GDM1 (cell line): ENCODE measurements at regions not wholly inside any gene's neighbourhood (a gene's known extent, or its start where the extent isn't known, plus 50 kb on each side); places are given as distances from the start of the nearest gene placed in this dataset.

Experiments
- DNase-seq: peaks from one replicate; lab custom pipeline; 2025; lab: John Stamatoyannopoulos, UW

DNA sequence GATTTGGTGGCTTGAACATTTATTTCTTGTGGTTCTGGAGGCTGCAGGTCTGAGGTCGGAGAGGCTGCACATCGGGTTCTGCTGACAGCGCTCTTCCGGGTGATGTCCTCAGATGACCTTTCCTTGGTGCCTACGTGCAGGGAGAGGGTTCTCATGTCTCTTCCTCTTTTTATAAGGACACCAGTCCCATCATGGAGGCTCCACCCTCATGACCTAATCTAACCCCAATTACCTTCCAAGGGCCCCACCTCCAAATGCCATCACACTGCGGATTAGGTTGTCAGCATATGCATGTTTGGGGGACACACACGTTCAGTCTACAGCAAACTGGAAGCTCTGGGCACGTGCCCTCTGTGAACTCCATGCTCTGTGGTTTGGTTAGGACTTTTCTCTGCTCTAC is 338.6 kb downstream of the FGF9 start:
- DNase-seq = no peak

DNA sequence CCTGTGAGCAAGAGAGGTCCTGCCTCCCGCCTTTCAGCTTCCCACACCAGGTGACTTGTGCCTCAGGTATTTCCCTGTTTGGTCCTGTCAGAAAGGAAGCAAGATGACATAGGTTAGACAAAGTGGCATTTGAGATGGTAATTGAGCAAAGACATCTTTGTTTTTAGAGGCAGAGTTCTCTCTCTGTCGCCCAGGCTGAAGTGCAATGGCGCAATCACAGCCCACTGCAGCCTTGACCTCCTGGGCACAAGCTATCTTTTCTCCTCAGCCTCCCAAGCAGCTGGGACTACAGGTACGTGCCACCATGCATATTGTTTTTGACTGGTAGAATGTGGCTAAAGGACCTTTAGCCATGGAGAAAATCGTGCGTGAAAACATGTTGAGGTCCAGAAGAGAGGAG is 339.1 kb downstream of the FGF9 start:
- no peak for DNase-seq

DNA sequence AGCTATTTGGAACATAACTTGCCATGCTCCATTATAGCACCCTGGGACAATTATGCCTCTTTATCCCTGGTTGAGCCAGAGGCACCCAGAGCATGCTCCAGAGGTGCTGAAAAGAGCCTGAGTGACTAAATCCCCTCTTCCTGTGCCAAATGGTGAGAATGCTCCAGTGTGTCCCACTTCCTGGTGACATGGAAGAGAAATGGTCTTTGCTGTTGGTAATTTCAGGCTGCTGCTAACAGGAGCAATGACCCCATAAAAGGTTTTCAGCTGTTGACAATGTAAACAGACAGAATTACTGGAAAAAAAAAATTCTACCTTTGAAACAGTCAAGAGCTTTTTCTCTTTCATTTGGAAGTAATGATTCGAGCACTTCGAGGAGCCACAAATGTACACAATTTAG is 341.8 kb downstream of the FGF9 start:
- no peak for DNase-seq

DNA sequence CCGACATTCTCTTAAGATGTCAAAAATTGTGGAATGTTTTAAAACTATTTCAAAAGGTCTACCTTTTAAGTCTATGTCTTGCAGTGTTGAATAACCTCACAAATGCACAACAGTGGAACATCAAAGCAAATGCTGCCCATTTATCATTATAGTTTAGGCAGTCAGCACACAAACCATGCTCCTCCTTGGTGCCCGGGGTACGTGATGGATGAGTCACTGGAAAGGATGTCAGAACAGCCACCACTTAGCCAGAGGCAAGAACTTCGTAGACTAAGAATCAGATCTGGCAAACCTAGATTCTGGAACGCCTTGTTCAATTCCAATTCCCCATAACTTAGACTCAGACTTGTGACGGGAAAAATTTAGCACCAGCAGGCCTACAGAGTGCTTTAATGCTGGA is 343.6 kb downstream of the FGF9 start:
- no peak for DNase-seq

DNA sequence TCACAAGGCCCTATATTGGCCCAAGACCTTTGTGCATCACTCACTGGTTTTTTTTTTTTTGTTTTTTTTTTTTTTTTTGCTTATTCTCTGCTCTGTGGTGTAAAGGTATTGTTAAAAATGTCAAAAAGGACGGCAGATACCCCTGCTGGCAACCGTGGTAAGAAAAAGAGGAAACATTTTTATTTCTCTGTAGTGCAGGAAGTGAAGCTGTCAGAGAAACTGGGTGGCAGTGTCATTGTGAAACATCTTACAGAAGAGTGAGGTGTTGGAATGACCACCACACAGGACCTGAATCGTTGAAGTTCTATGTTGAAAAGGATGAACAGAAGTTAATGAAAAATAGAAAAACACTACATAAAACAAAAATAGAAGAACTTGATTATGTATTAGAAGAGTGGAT is 346.4 kb downstream of the FGF9 start:
- DNase-seq = peak; percentile 39

DNA sequence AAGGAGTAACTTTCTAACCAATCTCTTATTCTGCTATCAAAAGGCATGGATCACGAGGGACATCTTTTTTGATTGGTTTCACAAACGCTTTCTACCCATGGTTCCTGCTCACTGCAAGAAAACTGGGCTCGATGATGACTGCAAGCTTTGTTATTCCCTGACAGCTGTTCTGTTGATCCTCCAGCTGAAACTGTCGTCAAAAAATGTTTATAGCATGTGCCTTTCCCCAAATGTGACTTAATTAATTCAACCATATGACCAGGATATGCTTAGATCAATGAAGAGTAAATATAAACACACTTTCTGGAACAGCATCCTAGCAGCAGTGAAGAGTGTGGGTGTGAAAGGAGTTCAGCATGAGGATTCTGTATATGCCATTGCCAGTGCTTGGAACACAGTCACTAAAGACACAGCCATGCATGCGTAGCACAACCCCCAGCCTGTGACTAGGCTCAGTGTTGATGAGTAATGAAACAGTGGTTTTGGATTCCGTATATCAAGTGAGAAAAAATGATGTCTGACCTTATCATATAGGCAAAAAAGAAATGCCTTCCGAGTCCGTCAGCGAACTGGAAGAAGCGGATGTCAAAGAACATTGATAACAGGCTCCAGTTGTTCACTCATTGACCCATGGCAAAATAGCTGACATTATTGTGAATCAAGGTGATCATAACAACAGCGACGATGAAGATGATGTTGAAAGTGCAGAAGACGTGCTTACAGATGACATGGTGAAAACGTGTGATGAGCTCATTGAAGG is 347.4 kb downstream of the FGF9 start:
- no peak for DNase-seq

DNA sequence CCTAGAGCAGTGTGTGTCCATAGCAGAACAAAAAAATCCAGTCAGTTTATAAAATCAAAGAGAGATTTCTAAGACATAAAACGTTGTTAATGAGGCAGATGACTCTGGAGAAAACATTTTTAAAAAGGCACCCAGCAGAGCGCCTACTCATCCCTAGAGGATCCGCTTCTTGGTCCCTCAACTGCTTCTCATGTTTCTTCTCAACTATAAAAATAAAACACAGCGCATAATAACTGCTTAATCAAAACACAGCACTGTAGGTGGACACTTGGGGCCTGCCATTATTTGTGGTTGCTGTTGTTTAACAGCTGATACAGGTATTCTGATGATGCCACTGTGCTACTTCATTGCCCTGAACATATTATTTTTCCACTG is 347.9 kb downstream of the FGF9 start:
- no peak for DNase-seq

DNA sequence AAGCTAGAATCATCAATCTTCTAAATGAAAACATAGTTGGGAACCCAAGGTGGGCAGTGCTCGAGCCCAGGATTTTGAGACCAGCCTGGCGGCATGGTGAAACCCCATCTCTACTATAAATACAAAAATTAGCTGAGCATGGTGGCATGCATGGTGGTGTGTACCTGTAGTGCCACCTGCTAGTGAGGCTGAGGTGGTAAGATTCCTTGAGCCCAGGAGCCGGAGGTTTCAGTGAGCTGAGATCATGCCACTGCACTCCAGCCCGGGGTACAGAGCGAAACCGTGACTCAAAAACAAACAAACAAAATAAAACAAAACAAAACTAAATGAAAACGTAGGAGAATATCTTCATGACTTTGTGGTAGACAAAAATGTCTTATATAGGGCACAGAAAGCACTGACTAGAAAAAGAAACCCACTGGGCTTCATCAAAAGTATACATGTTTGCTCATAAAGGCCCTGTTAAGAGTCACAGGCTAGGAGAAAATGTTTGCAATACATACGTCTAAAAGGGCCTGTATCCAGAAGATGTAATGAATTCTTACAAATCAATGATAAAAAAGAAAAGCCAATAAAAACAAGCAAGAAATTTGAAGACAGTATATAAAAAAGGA is 353.6 kb downstream of the FGF9 start:
- no peak for DNase-seq

DNA sequence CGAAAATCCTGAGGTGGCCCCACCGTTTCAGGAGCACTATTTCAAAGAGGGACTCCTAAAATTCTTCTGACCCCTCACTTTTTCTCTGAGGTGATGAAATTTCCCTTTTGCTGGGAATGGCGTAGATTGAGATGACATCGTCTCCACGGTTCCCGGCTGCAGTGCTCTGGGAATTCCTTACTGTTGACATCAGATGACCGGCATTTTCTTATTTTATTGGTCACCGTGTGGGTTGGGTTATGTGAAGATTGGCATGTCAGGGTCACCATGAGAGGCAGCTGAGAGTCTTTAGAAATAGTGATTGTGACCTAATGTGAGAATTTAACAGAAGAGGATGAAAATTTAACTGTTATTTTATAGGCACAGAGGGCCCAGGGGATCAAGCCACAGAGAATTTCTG is 356.7 kb downstream of the FGF9 start:
- DNase-seq = no peak

DNA sequence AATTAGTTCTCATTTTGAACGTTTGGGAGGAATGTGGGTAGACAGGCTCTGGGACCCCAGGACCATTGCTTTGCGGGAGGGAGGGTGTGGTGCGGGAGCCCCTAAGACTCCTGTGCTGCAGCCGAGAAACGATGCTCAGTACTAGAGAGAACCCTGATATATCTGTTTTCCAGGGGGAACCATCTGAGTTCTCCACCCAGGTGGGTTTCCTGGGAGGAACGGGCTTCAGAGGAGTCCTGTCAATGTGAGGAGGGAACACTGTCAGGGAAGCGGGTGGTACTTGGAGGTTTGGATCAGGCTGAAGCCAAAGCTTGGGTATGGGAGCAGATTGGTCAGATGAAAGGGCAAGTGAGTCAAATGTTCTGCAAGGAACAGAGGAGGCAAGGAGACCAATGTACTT is 358.0 kb downstream of the FGF9 start:
- DNase-seq = no peak

DNA sequence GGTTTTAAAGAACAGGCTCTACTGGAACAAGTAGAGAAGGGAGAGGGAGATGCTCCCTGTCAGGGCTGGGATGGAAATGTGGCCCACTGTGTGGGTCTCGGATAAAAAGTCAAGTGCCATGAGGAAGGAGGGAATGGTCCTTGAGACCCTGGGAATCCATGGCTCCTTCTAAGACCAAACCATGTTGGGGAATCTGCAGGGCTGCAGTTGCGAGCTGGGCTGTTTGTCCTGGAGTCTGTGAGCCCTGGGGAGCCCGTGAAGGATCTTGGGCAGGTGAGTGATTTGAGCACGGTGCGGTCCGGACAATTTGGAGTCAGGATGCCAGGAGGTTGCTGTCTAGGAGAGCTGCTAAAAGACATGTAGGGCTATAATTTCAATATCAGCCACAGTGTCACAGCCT is 359.4 kb downstream of the FGF9 start:
- DNase-seq = no peak

DNA sequence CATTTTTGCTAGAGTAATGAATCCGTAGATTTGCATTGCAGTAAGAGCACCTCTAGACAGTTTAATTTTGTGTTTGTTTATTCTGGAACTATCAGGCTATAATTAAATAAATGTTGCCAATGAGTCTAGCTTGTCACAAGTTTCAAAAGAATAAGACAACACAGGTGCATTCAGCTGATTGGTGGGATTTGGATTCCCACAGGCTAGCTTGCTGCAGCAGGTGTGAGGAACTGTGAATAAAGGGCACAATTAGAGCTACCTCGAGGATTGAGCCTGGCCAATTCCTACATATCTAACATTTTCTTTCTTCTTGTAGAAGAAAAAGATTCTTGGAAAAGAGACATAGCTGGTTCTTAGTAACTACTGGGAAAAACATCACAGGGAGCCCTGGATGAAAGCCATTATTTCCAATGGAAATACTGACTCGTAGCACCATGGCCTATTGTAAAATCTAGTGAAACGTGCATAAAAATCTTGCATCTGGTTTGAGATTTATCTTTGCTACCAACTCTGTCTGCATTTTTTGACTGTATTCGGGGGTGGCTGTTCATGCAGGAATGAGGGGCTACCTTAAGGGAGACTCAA is 360.9 kb downstream of the FGF9 start:
- no peak for DNase-seq

DNA sequence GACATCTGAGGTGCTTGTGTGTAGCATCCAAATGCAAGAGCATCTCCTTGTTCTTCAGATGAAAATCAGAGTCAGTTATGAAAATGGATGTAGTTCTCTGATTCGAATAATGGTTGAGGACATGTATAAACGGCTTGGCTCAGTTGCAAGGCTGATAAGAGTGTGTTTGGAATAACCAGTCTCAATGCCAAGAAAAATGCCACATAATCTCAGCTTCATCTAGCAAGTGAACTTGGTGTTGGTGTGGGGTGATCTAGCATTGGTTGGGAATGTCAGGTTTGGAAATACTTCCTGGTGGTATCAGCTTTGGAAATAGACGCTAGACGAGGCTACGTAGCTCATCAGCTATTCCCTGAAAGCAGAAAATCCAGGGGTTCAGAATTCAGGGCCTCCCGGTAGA is 362.0 kb downstream of the FGF9 start:
- DNase-seq = no peak

DNA sequence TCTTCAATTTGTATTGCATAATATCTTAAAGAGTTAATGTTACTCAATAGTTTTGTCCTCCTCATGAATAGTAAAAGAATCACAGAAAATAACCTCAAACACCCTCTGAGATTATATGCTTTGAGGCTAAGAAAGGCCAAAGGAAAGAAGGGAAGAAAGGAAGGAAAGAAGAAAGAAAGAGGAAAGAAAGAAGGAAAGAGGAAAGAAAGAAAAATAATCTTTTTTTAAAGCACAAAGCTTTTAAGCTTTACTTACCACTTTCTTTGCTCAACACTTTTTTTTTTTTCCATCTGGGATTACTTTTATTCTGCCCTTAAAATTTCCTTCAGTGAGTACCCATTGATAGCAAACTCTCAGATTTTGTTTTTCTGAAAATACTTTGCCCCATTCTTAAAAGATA is 369.1 kb downstream of the FGF9 start:
- no peak for DNase-seq

DNA sequence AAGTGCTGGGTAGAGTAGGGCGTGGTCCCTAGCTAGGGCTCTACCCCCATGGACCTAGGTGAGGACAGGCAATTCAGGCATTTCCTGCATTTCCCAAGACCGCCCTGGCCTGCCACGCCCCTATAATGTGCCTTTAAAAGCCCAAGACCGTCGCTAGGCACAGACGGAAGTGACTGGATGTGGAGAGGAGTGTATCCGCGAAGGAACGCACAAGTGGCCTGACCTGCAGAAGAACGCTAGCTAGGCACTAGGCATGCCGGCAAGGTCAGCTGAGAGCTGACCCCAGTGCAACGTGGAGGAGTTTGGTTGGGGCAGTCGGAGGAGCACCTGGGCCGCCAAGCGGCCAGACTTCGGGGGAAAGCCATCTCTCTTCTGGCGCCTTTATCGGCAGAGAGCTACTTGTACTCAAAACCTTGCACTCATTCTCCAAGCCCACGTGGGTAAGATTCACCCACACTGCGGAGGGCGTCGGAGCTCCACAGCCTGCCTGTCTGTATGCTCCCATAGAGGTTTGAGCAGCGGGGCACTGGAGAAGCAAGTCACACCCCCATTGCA is 370.0 kb downstream of the FGF9 start:
- no peak for DNase-seq

DNA sequence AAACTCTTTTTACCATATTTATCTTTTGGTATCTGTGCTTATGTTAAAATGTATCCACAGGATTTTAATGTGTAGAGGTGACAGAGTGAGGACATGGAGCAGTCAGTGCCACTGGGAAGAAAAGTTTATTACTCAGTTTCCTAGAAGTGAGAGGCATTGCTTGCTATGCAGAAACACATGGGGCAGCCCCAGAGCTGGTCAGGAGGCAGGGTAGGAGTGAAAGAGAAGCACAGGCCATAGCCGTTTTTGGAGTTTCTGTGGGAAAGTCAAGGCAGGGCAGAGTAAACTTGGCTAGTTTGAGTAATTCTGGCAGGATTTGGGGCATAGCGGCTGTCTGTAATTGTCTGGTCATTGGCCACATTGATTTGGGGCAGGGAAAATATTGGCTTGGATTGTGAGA is 370.9 kb downstream of the FGF9 start:
- DNase-seq = no peak

DNA sequence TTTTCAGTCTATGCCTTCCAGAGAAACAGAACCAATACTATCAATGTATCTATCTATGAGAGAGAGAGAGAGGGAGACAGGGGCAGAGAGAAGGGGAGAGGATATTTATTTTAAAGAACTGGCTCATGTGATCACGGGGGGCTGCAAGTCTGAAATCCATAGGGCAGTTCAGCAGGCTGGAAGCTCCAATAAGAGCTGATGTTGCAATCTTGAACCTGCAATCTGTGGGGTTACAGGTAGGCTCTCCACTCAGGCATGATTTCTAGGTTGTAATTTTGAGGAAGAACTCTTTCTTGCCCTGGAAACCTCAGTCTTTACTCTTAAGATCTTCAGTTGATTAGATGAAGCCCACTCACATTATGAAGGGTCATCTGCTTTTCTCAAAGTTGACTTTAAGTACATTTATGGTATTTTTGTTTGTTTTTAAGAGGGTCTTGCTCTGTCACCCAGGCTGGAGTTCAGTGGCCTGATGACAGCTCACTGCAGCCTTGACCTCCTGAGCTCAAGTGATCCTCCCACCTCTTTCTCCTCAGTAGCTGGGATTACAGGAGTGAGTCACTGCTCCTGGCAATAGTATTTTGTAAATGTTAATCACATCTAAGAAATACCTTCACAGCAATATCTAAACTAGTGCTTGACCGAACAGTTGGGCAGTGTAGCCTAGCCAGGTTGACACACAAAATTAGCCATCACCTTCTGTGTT is 376.4 kb downstream of the FGF9 start:
- no peak for DNase-seq

DNA sequence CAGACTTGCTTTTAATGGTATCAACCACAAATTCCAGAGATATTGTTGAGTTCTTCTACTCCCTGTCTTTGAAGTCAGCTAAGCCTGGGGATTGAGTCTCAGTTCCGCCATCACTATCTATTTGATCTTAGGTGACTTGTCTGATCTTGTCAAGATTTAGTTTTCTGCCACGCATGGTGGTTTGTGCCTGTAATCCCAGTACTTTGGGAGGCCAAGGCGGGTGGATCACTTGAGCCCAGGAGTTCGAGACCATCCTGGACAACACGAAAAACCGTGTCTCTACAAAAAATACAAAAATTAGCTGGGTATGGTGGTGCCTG is 376.9 kb downstream of the FGF9 start:
- no peak for DNase-seq

DNA sequence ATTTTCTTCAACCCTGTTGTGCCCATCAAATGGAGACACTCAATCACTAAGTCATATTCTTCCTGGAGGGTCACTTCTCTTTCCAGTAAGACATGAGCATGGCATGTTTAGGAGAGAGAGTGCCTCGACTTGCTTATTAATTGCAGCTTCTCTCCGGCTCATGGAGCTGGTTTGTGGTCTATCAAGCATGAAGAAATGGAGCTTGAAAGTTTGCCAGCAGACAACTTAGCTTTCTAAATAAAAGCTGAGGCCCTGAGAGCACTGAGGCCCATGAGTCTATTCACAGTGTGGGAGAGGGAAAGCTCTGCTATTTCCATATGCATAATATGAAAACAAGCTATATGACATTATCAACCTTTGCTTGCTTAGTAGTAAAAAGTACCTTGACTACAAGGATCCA is 378.5 kb downstream of the FGF9 start:
- no peak for DNase-seq

DNA sequence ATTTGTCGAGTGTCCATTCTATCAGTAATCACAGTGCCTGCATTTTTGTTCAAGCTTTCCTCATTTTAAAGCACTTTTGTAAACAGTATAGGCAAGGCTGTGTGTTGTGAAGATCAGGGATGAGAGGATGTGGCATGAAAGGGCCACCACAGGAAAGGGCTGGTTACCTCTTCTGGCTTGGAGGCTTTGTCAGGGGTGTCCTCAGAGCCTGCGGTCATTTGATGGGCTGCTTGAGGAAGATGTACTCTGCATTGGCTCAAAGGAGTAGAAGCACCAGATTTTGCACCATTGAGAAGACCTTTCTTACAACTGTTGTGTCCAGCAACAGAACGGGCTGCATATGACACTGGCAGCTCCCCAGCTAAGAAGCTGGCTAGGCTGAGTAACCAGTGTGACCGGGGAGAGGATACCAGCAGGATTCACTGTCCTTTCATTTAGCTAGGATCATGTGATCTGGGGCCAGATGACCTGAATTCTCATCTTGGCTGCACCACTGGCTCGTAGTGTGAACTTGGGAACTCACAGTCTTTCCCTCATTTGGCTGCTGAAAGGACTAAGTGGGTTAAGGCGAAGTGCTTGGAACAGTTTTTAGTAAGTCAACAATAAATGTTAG is 380.2 kb downstream of the FGF9 start:
- DNase-seq = no peak

DNA sequence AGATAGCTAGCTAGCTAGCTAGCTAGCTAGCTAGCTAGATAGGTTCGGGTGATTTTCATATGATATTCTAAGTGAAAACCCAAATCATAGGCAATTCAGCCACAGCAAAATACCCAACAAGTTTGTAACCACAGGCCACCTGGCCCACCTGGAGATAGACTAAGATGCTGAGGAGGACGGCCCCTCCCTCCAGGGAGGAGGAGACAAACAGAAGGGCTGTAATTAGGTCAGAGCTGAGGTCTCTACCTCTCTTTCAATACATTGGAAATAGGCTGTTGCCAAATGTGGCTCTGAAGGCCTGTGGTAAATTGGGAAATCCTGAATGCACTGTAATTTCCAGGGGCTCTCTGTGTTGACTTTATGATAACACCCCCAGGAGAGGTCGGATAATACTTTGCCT is 382.2 kb downstream of the FGF9 start:
- no peak for DNase-seq

DNA sequence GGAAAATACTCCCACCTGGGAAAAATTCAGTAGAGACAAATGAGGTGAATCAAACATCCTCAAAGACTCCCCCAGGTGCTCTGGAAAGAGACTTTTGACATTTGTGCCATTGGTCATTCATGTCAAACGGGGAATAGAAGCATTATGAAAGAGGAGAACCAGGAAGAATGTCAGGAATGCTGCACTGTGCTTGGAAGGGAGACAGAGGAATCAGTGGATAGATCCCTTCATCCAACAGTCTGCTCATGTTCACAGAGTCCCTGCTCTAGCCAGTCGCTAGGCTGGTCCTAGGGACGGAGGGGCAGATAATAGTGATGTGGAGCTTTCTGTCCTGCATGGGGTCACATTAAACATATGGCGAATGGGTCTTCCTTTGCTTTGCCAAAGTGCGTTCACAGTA is 384.4 kb downstream of the FGF9 start:
- no peak for DNase-seq

DNA sequence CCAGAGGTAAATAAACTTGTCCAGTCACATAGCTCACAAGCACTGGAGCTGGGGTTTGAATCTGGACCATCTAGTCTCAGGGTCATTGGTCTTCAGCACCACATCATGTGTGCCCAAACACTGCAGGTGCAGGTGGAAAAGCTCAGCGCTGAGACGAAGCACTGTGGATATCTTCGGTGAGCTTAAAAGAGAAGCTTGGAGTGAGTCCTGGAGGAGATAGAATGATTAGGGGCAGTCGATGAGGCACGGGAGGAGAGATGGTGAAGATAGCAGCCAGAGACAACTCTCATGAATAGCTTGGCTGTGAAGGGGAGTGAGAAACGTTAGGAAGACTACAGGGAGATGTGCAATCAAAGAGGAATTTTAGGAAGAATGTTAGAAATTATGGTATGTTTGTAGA is 389.3 kb downstream of the FGF9 start:
- DNase-seq = no peak
